GM12874 (cell line): ENCODE measurements at regions not wholly inside any gene's neighbourhood (a gene's known extent, or its start where the extent isn't known, plus 50 kb on each side); places are given as distances from the start of the nearest gene placed in this dataset.

ENCODE experiments used
- TF ChIP-seq, protein P1 (sequence below): IDR thresholded peaks from 2 replicates; pipeline ENCODE4 v1.5.1; 2011; ENCODE audit warnings: low read depth, mild to moderate bottlenecking, control low read depth, low read length, moderate library complexity; ENCODE audit not compliant: insufficient read depth

DNA sequence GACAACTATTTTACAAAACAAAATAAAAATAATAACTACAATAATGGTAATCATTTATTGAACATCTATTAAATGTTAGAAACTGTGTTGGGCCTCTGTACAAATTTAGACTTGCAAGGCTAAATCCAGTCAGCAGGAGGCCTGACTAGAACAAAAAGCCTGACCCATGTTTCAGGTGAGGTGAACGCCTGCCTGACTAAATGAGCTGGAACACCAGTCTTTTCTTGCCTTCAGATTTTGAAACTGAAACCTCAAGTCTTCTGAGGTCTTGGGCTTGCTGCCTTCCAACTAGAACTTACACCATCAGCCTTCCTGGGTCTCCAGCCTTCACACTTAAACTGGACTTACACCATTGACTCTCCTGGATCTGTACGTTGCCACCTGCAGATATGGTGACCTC lies 706.9 kb downstream of the TBL1XR1 start:
- TF ChIP-seq, protein P1, sequence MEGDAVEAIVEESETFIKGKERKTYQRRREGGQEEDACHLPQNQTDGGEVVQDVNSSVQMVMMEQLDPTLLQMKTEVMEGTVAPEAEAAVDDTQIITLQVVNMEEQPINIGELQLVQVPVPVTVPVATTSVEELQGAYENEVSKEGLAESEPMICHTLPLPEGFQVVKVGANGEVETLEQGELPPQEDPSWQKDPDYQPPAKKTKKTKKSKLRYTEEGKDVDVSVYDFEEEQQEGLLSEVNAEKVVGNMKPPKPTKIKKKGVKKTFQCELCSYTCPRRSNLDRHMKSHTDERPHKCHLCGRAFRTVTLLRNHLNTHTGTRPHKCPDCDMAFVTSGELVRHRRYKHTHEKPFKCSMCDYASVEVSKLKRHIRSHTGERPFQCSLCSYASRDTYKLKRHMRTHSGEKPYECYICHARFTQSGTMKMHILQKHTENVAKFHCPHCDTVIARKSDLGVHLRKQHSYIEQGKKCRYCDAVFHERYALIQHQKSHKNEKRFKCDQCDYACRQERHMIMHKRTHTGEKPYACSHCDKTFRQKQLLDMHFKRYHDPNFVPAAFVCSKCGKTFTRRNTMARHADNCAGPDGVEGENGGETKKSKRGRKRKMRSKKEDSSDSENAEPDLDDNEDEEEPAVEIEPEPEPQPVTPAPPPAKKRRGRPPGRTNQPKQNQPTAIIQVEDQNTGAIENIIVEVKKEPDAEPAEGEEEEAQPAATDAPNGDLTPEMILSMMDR = no peak

DNA sequence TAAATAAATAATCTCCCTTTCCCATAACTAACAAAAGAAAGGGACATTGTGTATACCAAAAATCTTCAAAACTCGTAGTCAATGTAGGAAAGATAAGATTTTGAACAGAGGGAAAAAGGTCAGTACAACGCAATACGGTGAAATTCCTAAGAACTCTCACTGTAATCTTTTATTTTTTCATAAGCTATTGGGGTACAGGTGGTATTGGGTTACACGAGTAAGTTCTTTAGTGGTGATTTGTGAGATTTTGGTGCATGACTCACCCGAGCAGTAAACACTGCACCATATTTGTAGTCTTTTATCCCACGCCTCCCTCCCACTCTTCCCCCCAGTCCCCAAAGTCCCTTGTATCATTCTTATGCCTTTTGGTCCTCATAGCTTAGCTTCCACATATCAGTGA lies 718.0 kb downstream of the TBL1XR1 start:
- TF ChIP-seq, protein P1 = no peak

DNA sequence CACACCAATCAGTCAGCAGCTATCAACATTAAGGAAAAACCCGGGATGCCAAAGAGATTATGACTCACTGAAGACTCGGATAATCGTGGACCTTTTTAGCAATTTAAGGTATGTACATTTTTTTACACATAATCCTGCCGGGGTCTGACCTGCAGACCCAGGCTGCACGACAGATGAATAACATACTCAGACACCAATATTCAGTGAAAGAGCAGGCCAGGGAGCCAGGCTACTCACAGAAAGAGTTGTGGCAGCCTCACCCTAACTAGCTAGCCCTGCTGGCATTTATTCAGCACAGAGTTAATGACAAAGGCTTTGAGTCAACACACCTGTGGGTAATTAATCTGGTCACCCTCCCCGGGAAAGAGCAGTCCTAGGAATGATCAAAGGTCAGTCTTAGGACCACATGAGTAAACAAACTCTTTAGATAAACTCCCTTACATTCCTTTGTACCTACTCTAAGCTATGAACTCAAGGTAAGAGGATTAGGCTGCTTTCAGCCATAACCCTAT lies 727.5 kb downstream of the TBL1XR1 start:
- TF ChIP-seq, protein P1 = no peak

DNA sequence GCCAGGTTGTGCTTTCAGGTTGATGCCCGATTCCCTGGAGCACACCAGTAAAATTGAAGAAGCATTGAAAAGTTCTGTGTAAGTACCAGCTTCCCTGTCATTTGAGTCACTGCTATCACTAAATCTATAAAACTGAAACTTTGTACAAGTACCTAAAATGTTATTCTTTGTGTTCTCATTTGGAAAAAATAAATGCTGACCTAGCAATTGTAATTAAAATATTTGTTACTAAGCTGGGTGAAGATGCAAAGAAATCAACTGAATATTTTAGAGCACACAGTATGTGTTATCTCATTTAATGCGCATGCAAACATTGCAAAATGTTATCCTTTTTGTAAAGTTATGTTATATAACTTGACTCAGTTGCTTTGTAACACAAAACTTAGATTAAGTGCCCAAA lies 733.7 kb downstream of the TBL1XR1 start:
- TF ChIP-seq, protein P1 = no peak

DNA sequence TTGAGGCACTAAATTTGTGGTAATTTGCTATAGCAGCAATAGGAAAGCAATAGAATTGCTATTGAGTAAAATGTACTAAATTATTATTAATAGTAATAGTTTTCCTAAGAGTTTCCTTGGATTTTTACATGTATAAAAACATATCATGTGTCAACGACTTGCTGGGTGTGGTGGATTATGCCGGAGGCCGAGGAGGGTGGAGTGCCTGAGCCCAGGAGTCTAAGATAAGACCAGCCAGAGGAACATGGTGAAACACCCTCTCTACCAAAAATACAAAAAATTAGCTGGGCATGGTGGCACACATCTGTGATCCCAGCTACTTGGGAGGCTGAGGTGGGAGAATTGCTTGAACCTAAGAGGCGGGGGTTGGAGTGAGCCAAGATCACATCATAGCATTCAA lies 749.9 kb downstream of the TBL1XR1 start:
- TF ChIP-seq, protein P1 = no peak

DNA sequence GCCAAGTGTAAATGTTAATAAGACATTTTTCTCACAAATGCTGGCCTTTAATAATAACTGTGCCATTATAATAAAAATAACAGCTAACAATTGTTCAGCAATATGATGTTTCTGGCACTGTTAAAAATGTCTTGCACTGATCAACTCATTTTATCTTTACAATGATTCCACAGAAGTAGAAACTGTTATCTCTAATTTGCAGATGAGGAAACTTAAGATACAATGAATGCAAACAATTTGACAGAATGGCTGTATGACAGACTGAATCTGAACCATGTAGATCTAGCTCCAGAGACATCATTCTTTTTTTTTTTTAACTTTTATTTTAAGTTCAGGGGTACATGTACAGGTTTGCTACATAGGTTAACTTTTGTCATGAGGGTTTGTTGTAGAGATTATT lies 755.0 kb downstream of the TBL1XR1 start:
- TF ChIP-seq, protein P1 = no peak

DNA sequence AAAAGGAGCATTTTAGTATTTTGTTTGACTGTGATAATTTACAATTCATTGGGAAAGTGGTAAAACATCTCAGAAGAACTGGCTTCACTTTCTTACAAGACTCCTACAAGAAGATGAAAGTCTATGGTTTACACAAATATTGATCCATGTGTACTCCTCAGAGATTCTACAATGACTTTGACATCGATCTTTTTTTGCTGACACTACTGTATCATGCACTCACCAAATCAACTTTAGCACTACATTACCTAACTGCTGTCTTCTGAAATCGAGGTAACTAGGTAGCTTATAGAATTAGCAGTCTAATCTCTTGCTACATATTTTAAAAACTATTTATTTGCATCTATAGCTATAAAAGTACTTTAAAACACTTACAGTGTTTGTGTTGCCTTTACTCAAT lies 757.6 kb downstream of the TBL1XR1 start:
- TF ChIP-seq, protein P1 = no peak
